CD14-positive monocyte (primary cell): ENCODE measurements at regions not wholly inside any gene's neighbourhood (a gene's known extent, or its start where the extent isn't known, plus 50 kb on each side); places are given as distances from the start of the nearest gene placed in this dataset.

Experiments
- DNase-seq, 3 donors: peaks; one replicate each; pipeline ENCODE4 v3.0.0-alpha.2; 2011 to 2022
- H2AFZ ChIP-seq: 2 replicates; pipeline ENCODE4 v1.6.0; 2012; ENCODE audit warnings: mild to moderate bottlenecking, low read depth, low read length, inconsistent platforms; ENCODE audit not compliant: insufficient read depth, poor library complexity, severe bottlenecking
- H3K27ac ChIP-seq, 2 donors: 1 replicate in 1 of 2; 2 replicates in 1 of 2; pipeline ENCODE4 v1.5.1; 2012 to 2013; ENCODE audit warnings: low read length in 2 of 2, control low read depth in 1 of 2, inconsistent platforms in 1 of 2, low read depth in 1 of 2, mild to moderate bottlenecking in 1 of 2
- H3K27me3 ChIP-seq, 2 donors: one replicate each; pipeline versions ENCODE4 v1.6.0 to v1.6.1; 2011 to 2013; ENCODE audit warnings: low read length in 2 of 2; ENCODE audit not compliant: control insufficient read depth in 2 of 2, insufficient read depth in 2 of 2
- H3K36me3 ChIP-seq, 2 donors: replicated peaks in 1 of 2; 1 replicate in 1 of 2; 2 replicates in 1 of 2; pipeline versions ENCODE4 v1.5.1 to v1.6.1; 2012 to 2013; ENCODE audit warnings: low read length in 2 of 2, control low read depth in 1 of 2, inconsistent platforms in 1 of 2, mild to moderate bottlenecking in 1 of 2; ENCODE audit not compliant: insufficient read depth in 2 of 2, control insufficient read depth in 1 of 2
- H3K4me1 ChIP-seq, 2 donors: 1 replicate in 1 of 2; 2 replicates in 1 of 2; pipeline versions ENCODE4 v1.5.1 to v1.6.1; 2012 to 2013; ENCODE audit warnings: low read length in 2 of 2, control low read depth in 1 of 2, inconsistent platforms in 1 of 2, mild to moderate bottlenecking in 1 of 2, moderate library complexity in 1 of 2; ENCODE audit not compliant: insufficient read depth in 2 of 2, control insufficient read depth in 1 of 2
- H3K4me2 ChIP-seq: replicated peaks from 2 replicates; pipeline ENCODE3; 2012; ENCODE audit warnings: low read length, moderate library complexity, mild to moderate bottlenecking; ENCODE audit not compliant: poor library complexity, severe bottlenecking; ENCODE audit errors: extremely low read depth
- H3K4me3 ChIP-seq, 3 experiments: fragments of 200-600 bp in 1 of 3; sonication (generic) in 1 of 3; replicated peaks in 1 of 3; 1 replicate in 2 of 3; 2 replicates in 1 of 3; pipeline ENCODE4 v1.5.1; 2011 to 2013; ENCODE audit warnings: low read length in 3 of 3, mild to moderate bottlenecking in 3 of 3, control low read depth in 2 of 3, low read depth in 2 of 3, inconsistent platforms in 1 of 3, moderate library complexity in 1 of 3
- H3K79me2 ChIP-seq: 2 replicates; pipeline ENCODE4 v1.6.0; 2012; ENCODE audit warnings: mild to moderate bottlenecking, control low read depth, inconsistent platforms, low read length, moderate library complexity; ENCODE audit not compliant: insufficient read depth
- H3K9ac ChIP-seq: 2 replicates; pipeline ENCODE4 v1.6.0; 2017; ENCODE audit warnings: low read length, mild to moderate bottlenecking; ENCODE audit not compliant: insufficient read depth, poor library complexity, severe bottlenecking
- H3K9me3 ChIP-seq, 2 donors: replicated peaks in 1 of 2; 1 replicate in 1 of 2; 2 replicates in 1 of 2; pipeline versions ENCODE4 v1.5.1 to v1.6.1; 2012 to 2013; ENCODE audit warnings: low read length in 2 of 2, control low read depth in 1 of 2; ENCODE audit not compliant: control insufficient read depth in 1 of 2, insufficient read depth in 1 of 2
- H4K20me1 ChIP-seq: 2 replicates; pipeline ENCODE4 v1.6.0; 2012; ENCODE audit warnings: mild to moderate bottlenecking, low read length, control low read depth, moderate library complexity; ENCODE audit not compliant: insufficient read depth
- H3K27ac Mint-ChIP-seq, 7 donors: one replicate each; pipeline ENCODE4 v1.8.0; 2020; ENCODE audit warnings: mild to moderate bottlenecking in 7 of 7, mixed read lengths in 7 of 7, moderate library complexity in 6 of 7, inconsistent platforms in 2 of 7
- H3K27me3 Mint-ChIP-seq, 3 donors: one replicate each; pipeline ENCODE4 v1.8.0; 2021 to 2022; ENCODE audit warnings: low read depth in 3 of 3, mild to moderate bottlenecking in 3 of 3, mixed read lengths in 3 of 3, moderate library complexity in 3 of 3, inconsistent platforms in 1 of 3
- H3K36me3 Mint-ChIP-seq, 2 donors: one replicate each; pipeline ENCODE4 v1.8.0; 2020; ENCODE audit warnings: mixed read lengths in 2 of 2, inconsistent platforms in 1 of 2, mild to moderate bottlenecking in 1 of 2
- H3K4me1 Mint-ChIP-seq: one replicate; pipeline ENCODE4 v1.8.0; 2020; ENCODE audit warnings: mild to moderate bottlenecking, mixed read lengths
- H3K4me3 Mint-ChIP-seq, 2 donors: one replicate each; pipeline ENCODE4 v1.8.0; 2020; ENCODE audit warnings: mild to moderate bottlenecking in 2 of 2, mixed read lengths in 2 of 2, moderate library complexity in 1 of 2
- H3K9me3 Mint-ChIP-seq, 7 donors: one replicate each; pipeline ENCODE4 v1.8.0; 2020 to 2022; ENCODE audit warnings: mixed read lengths in 7 of 7, mild to moderate bottlenecking in 6 of 7, moderate library complexity in 6 of 7, inconsistent platforms in 2 of 7
- WGBS: methylation state at CpG from one replicate; pipeline ENCODE4 v1.1.5; 2013; ENCODE audit warnings: missing lambda C conversion rate; ENCODE audit not compliant: insufficient coverage; 5-methylcytosine and 5-hydroxymethylcytosine counted together
- intact Hi-C, 2 donors: fragments of 100-400 bp; cut with micrococcal nuclease; formaldehyde crosslinking; loops; one replicate each; pipeline versions ENCODE4 v1.15.0 to v1.15.1; 2023
- TF ChIP-seq, protein P1 (sequence below): fragments of 200-600 bp; IDR thresholded peaks from one replicate; pipeline ENCODE4 v1.8.0; 2022; ENCODE audit warnings: antibody characterized with exemption, mild to moderate bottlenecking

DNA sequence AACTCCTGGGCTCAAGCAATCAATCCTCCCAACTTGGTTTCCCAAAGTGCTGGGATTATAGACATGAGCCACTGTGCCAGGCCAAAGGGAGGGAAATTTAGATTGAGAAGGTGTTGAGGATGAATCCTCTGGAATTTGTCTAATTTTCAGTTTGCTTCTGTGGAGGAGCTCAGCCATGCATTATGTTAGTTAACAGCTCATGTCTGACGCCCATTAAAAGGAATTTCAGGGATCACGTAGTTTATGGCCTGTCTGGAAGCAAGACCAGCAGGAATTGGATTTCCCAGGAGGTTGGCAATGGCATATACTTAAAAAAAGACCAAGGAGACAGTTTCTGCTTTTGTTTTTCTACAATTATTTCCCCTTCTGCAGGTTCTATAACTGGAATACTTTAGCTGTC, 165.7 kb downstream of the OTUD1 start:
- H3K4me3 Mint-ChIP-seq = no peak overlapping the region
- H3K27me3 Mint-ChIP-seq = peaks cover 3 to 17% (median 6%) of the 10 kb centered on the region in 3 donors

DNA sequence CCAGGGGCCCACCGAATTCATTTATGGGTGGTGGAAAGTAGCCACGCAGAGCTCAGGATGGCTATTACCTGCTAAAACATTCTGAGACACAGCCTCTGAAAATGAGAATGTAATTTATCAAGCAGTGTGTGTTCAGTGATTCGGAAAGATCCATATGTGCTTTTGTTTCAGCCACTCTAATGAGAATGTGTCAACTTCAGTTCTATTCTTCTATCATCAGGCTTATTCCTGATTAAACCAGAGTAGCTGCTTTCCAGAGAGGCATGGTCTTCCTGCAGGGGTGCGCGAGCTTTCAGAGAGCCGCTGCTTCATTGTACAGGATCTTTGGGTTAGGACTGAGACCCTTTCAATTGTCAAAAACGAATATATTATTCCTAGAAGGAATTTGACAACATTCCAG, 167.6 kb downstream of the OTUD1 start:
- TF ChIP-seq, protein P1, sequence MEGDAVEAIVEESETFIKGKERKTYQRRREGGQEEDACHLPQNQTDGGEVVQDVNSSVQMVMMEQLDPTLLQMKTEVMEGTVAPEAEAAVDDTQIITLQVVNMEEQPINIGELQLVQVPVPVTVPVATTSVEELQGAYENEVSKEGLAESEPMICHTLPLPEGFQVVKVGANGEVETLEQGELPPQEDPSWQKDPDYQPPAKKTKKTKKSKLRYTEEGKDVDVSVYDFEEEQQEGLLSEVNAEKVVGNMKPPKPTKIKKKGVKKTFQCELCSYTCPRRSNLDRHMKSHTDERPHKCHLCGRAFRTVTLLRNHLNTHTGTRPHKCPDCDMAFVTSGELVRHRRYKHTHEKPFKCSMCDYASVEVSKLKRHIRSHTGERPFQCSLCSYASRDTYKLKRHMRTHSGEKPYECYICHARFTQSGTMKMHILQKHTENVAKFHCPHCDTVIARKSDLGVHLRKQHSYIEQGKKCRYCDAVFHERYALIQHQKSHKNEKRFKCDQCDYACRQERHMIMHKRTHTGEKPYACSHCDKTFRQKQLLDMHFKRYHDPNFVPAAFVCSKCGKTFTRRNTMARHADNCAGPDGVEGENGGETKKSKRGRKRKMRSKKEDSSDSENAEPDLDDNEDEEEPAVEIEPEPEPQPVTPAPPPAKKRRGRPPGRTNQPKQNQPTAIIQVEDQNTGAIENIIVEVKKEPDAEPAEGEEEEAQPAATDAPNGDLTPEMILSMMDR = no peak
- H3K36me3 Mint-ChIP-seq = no peaks in the 10 kb centered on the region
- WGBS = no CpG with 5 or more reads among the region's 7 CpGs

More for the DNA sequence above, 165.7 kb downstream of the OTUD1 start:
- no peak overlapping the region for H3K4me2 ChIP-seq
- no peak overlapping the region for H3K9ac ChIP-seq
- Mint-ChIP-seq H3K9me3 (peaks cover 0 to 17% (median 2%) of the 10 kb centered on the region in 7 donors), H3K4me1 (no peaks in the 10 kb centered on the region), H3K27ac (no peak overlapping the region), H3K36me3 (no peaks in the 10 kb centered on the region)
- no peaks in the 10 kb centered on the region for H3K4me1 ChIP-seq
- DNase-seq = no peak
- WGBS = 82% methylated on average over 2 of the region's 2 CpGs
- H3K79me2 ChIP-seq = no peaks in the 10 kb centered on the region
- TF ChIP-seq, protein P1 = no peak
- no peak overlapping the region for H2AFZ ChIP-seq
- H3K9me3 ChIP-seq = no peaks in the 10 kb centered on the region
- peaks cover 0 to 3% of the 10 kb centered on the region in 2 donors for H3K27me3 ChIP-seq
- H3K36me3 ChIP-seq = no peaks in the 10 kb centered on the region
- no peak overlapping the region for H3K4me3 ChIP-seq
- no peaks in the 10 kb centered on the region for H4K20me1 ChIP-seq
- no peak overlapping the region for H3K27ac ChIP-seq
- intact Hi-C loops = no loop called here

More for the DNA sequence above, 167.6 kb downstream of the OTUD1 start:
- Histone ChIP-seq H3K4me3 (no peak overlapping the region), H3K27me3 (peaks cover 0 to 3% of the 10 kb centered on the region in 2 donors), H4K20me1 (no peaks in the 10 kb centered on the region), H2AFZ (no peak overlapping the region), H3K9me3 (no peaks in the 10 kb centered on the region), H3K36me3 (no peaks in the 10 kb centered on the region), H3K4me1 (no peaks in the 10 kb centered on the region), H3K27ac (no peak overlapping the region), H3K79me2 (no peaks in the 10 kb centered on the region), H3K4me2 (no peak overlapping the region), H3K9ac (no peak overlapping the region)
- DNase-seq = no peak
- intact Hi-C loops = no loop called here
- Mint-ChIP-seq H3K4me3 (no peak overlapping the region), H3K9me3 (peaks cover 0 to 12% (median 2%) of the 10 kb centered on the region in 7 donors), H3K27me3 (peaks cover 3 to 13% (median 3%) of the 10 kb centered on the region in 3 donors), H3K27ac (no peak overlapping the region), H3K4me1 (no peaks in the 10 kb centered on the region)
